SK-N-SH (cell line): ENCODE measurements at regions not wholly inside any gene's neighbourhood (a gene's known extent, or its start where the extent isn't known, plus 50 kb on each side); places are given as distances from the start of the nearest gene placed in this dataset.

Experiments
- CTCF ChIA-PET: fragments of 300-600, 350-600 bp; formaldehyde crosslinking; extraction: SDS; loops from one replicate; lab custom pipeline; 2021; lab: Yijun Ruan, JAX
- POLR2A ChIA-PET: fragments of 350-600 bp; sonication (Branson Sonifier 250); formaldehyde crosslinking; extraction: SDS; loops from one replicate; lab custom pipeline; 2020; ENCODE audit warnings: antibody characterized with exemption, inconsistent platforms; lab: Yijun Ruan, JAX
- DNase-seq: peaks from one replicate; pipeline ENCODE4 v3.0.0; 2012
- H2AFZ ChIP-seq: fragments of 200-600 bp; sonication (generic); 2 replicates; pipeline ENCODE4 v1.8.1; 2016; ENCODE audit warnings: antibody characterized with exemption, mild to moderate bottlenecking, low read depth
- H3F3A ChIP-seq: fragments of 200-600 bp; sonication (generic); replicated peaks from 2 replicates; pipeline ENCODE3; 2016; ENCODE audit warnings: antibody characterized with exemption, mild to moderate bottlenecking; ENCODE audit not compliant: insufficient read depth
- H3K27ac ChIP-seq, 2 experiments: fragments of 200-500 bp in 1 of 2; fragments of 200-600 bp in 1 of 2; sonication (Bioruptor generic) in 1 of 2; sonication (generic), shearing (Covaris generic) in 1 of 2; 2 replicates each; pipeline versions ENCODE4 v1.5.1 to v1.6.1; 2014 to 2016; ENCODE audit warnings: low read depth in 2 of 2, inconsistent platforms in 1 of 2, low read length in 1 of 2, mild to moderate bottlenecking in 1 of 2, mixed read lengths in 1 of 2
- H3K27me3 ChIP-seq: fragments of 200-600 bp; sonication (generic), shearing (Covaris generic); 2 replicates; pipeline ENCODE4 v1.6.1; 2016; ENCODE audit warnings: mixed run types; ENCODE audit not compliant: insufficient read depth
- H3K36me3 ChIP-seq, 2 experiments: fragments of 200-500 bp in 1 of 2; fragments of 200-600 bp in 1 of 2; sonication (Bioruptor generic) in 1 of 2; sonication (generic) in 1 of 2; replicated peaks in 1 of 2; 2 replicates each; pipeline versions ENCODE3 to v1.5.1; 2014 to 2016; ENCODE audit warnings: low read length in 1 of 2, mild to moderate bottlenecking in 1 of 2; ENCODE audit not compliant: insufficient read depth in 2 of 2, control insufficient read depth in 1 of 2
- H3K4me1 ChIP-seq, 2 experiments: fragments of 200-500 bp in 1 of 2; fragments of 200-600 bp in 1 of 2; sonication (Bioruptor generic) in 1 of 2; sonication (generic), shearing (Covaris generic) in 1 of 2; 2 replicates each; pipeline versions ENCODE4 v1.5.1 to v1.6.1; 2014 to 2016; ENCODE audit warnings: low read depth in 1 of 2, low read length in 1 of 2, mixed run types in 1 of 2; ENCODE audit not compliant: insufficient read depth in 2 of 2, control insufficient read depth in 1 of 2
- H3K4me2 ChIP-seq: fragments of 200-600 bp; sonication (generic), shearing (Covaris generic); 2 replicates; pipeline ENCODE4 v1.6.1; 2017; ENCODE audit warnings: mixed run types
- H3K4me3 ChIP-seq, 2 experiments: fragments of 200-500 bp in 1 of 2; fragments of 200-600 bp in 1 of 2; sonication (Bioruptor generic) in 1 of 2; sonication (generic), shearing (Covaris generic) in 1 of 2; 2 replicates each; pipeline versions ENCODE4 v1.5.1 to v1.8.1; 2014 to 2016; ENCODE audit warnings: low read depth in 2 of 2, inconsistent platforms in 1 of 2, low read length in 1 of 2, mild to moderate bottlenecking in 1 of 2, mixed read lengths in 1 of 2, moderate library complexity in 1 of 2
- H3K79me2 ChIP-seq: fragments of 200-600 bp; sonication (generic); 2 replicates; pipeline ENCODE4 v1.8.1; 2017; ENCODE audit warnings: mild to moderate bottlenecking; ENCODE audit not compliant: insufficient read depth
- H3K9ac ChIP-seq: fragments of 200-600 bp; sonication (generic); 2 replicates; pipeline ENCODE4 v1.6.1; 2017; ENCODE audit warnings: mixed run types
- H3K9me2 ChIP-seq: fragments of 200-600 bp; sonication (generic); 2 replicates; pipeline ENCODE4 v1.6.1; 2017; ENCODE audit warnings: mixed run types
- H3K9me3 ChIP-seq: fragments of 200-600 bp; sonication (generic); 2 replicates; pipeline ENCODE4 v1.6.1; 2017; ENCODE audit warnings: mixed run types, mild to moderate bottlenecking, moderate library complexity
- H4K20me1 ChIP-seq: fragments of 200-600 bp; sonication (generic); 2 replicates; pipeline ENCODE4 v1.6.1; 2017; ENCODE audit warnings: mild to moderate bottlenecking, mixed run types; ENCODE audit not compliant: insufficient read depth
- EP300 ChIP-seq, 2 experiments: IDR thresholded peaks; 2 replicates each; pipeline versions ENCODE4 v1.4.0 to v1.6.1; 2012; ENCODE audit warnings: borderline replicate concordance in 1 of 2, low read depth in 1 of 2, low read length in 1 of 2
- EZH2phosphoT487 ChIP-seq: fragments of 200-600 bp; sonication (generic); IDR thresholded peaks from 2 replicates; pipeline ENCODE4 v1.6.1; 2017; ENCODE audit warnings: low read depth, mixed run types, mild to moderate bottlenecking, antibody characterized with exemption, moderate library complexity, borderline replicate concordance
- FOSL2 ChIP-seq: IDR thresholded peaks from 2 replicates; pipeline ENCODE4 v1.4.0; 2012; ENCODE audit warnings: low read depth, mild to moderate bottlenecking, moderate library complexity, borderline replicate concordance
- FOXM1 ChIP-seq: IDR thresholded peaks from 2 replicates; pipeline ENCODE4 v1.4.0; 2012; ENCODE audit warnings: low read depth, mild to moderate bottlenecking
- JUND ChIP-seq: IDR thresholded peaks from 2 replicates; pipeline ENCODE4 v1.4.0; 2012
- MAX ChIP-seq: IDR thresholded peaks from 2 replicates; pipeline ENCODE4 v1.4.0; 2012; ENCODE audit warnings: low read depth
- MEF2A ChIP-seq: IDR thresholded peaks from 2 replicates; pipeline ENCODE4 v1.4.0; 2012; ENCODE audit warnings: low read depth, borderline replicate concordance
- MXI1 ChIP-seq: IDR thresholded peaks from 2 replicates; pipeline ENCODE4 v1.6.1; 2012; ENCODE audit warnings: mild to moderate bottlenecking, low read depth, low read length, improper control_type of control experiment
- NRF1 ChIP-seq: IDR thresholded peaks from 2 replicates; pipeline ENCODE4 v1.6.1; 2012; ENCODE audit warnings: low read depth, mild to moderate bottlenecking, low read length
- RAD21 ChIP-seq: IDR thresholded peaks from 2 replicates; pipeline ENCODE4 v1.6.1; 2012; ENCODE audit warnings: mild to moderate bottlenecking, low read length
- REST ChIP-seq: IDR thresholded peaks from 2 replicates; pipeline ENCODE4 v1.6.1; 2012; ENCODE audit warnings: mild to moderate bottlenecking, low read depth, low read length, moderate library complexity
- TAF1 ChIP-seq: IDR thresholded peaks from 2 replicates; pipeline ENCODE4 v1.6.1; 2012; ENCODE audit warnings: low read depth, mild to moderate bottlenecking, low read length, moderate library complexity, borderline replicate concordance
- TEAD4 ChIP-seq: IDR thresholded peaks from 2 replicates; pipeline ENCODE4 v1.4.0; 2012; ENCODE audit warnings: mild to moderate bottlenecking, borderline replicate concordance; ENCODE audit not compliant: insufficient read depth
- WGBS: methylation state at CpG from one replicate; pipeline ENCODE4 v1.1.6; 2017; ENCODE audit warnings: low lambda C conversion rate; 5-methylcytosine and 5-hydroxymethylcytosine counted together
- TF ChIP-seq, protein P1 (sequence below): fragments of 150-350 bp; IDR thresholded peaks from 2 replicates; pipeline ENCODE4 v1.6.1; 2017; ENCODE audit warnings: antibody characterized with exemption, low read length, low read depth, borderline replicate concordance
- TF ChIP-seq, protein P2 (sequence below): IDR thresholded peaks from 2 replicates; pipeline ENCODE4 v1.4.0; 2012; ENCODE audit warnings: low read depth, borderline replicate concordance

GRCh38 chr3:64306745-64307144, 81.5 kb upstream of the PRICKLE2 start:
- H3K9me2 ChIP-seq, result no peaks in the 10 kb centered on the region
- H4K20me1 ChIP-seq, result no peaks in the 10 kb centered on the region
- no peaks in the 10 kb centered on the region; a peak in 1 of 4 replicates for H3K4me1 ChIP-seq
- ChIA-PET POLR2A (no interaction called here), CTCF (interaction anchor here (1.1 kb wide), 1 partner anchor 20 kb away, joined by 3 read pairs; no protein-coding TSS in a partner anchor)
- H3K36me3 ChIP-seq, result no peaks in the 10 kb centered on the region
- no peaks in the 10 kb centered on the region for H3K9me3 ChIP-seq
- WGBS, result 88% methylated on average over 2 of the region's 2 CpGs
- H3K9ac ChIP-seq, result no peak overlapping the region
- DNase-seq, result no peak
- no peaks in the 10 kb centered on the region for H3K79me2 ChIP-seq
- no peak overlapping the region for H3K27ac ChIP-seq
- H3F3A ChIP-seq, result peaks cover 5% of the 10 kb centered on the region
- H3K4me2 ChIP-seq, result no peak overlapping the region
- TF ChIP-seq JUND (no peak), REST (no peak), TEAD4 (no peak), TAF1 (no peak), EP300 (IDR thresholded peaks at IDR 0.05; ENCODE audit: borderline replicate concordance in 1 of 2, low read depth in 1 of 2, low read length in 1 of 2) (no peak), MEF2A (no peak), EZH2phosphoT487 (no peak), MAX (no peak), FOXM1 (no peak), NRF1 (no peak), MXI1 (no peak), RAD21 (no peak), FOSL2 (no peak)
- TF ChIP-seq, protein P1, sequence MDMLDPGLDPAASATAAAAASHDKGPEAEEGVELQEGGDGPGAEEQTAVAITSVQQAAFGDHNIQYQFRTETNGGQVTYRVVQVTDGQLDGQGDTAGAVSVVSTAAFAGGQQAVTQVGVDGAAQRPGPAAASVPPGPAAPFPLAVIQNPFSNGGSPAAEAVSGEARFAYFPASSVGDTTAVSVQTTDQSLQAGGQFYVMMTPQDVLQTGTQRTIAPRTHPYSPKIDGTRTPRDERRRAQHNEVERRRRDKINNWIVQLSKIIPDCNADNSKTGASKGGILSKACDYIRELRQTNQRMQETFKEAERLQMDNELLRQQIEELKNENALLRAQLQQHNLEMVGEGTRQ, result no peak
- TF ChIP-seq, protein P2, sequence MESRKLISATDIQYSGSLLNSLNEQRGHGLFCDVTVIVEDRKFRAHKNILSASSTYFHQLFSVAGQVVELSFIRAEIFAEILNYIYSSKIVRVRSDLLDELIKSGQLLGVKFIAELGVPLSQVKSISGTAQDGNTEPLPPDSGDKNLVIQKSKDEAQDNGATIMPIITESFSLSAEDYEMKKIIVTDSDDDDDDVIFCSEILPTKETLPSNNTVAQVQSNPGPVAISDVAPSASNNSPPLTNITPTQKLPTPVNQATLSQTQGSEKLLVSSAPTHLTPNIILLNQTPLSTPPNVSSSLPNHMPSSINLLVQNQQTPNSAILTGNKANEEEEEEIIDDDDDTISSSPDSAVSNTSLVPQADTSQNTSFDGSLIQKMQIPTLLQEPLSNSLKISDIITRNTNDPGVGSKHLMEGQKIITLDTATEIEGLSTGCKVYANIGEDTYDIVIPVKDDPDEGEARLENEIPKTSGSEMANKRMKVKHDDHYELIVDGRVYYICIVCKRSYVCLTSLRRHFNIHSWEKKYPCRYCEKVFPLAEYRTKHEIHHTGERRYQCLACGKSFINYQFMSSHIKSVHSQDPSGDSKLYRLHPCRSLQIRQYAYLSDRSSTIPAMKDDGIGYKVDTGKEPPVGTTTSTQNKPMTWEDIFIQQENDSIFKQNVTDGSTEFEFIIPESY, result no peak
- H3K4me3 ChIP-seq, result no peak overlapping the region
- no peak overlapping the region for H2AFZ ChIP-seq
- no peaks in the 10 kb centered on the region for H3K27me3 ChIP-seq
